ENCODE measurements at regions not wholly inside any gene's neighbourhood (a gene's known extent, or its start where the extent isn't known, plus 50 kb on each side); places are given as distances from the start of the nearest gene placed in this dataset.

GRCh38 chr15:29968895-29969561 is 113.7 kb upstream of the GOLGA8J start:
- CTCF ChIA-PET, result interaction anchor here (1.0 kb wide), 2 partner anchors 67 to 222 kb away, joined by 3 to 5 read pairs; no protein-coding TSS in a partner anchor
- H3K27ac ChIP-seq (ENCODE audit: extremely low read depth, low read depth, low read length), result peak overlapping the region; percentile 68; the same call in 1 of the 2 replicates
- TF ChIP-seq ZNF146 (tag by site-specific recombination; IDR thresholded peaks at IDR 0.05) (no peak), ZNF148 (tag by site-specific recombination; IDR thresholded peaks at IDR 0.05; ENCODE audit: borderline replicate concordance) (no peak), ZNF670 (tag by site-specific recombination; IDR thresholded peaks at IDR 0.05; ENCODE audit: low read depth) (no peak), ZSCAN18 (tag by site-specific recombination; IDR thresholded peaks at IDR 0.05) (no peak), ZBTB20 (tag by site-specific recombination; IDR thresholded peaks at IDR 0.05) (no peak), EGR2 (tag by site-specific recombination; IDR thresholded peaks at IDR 0.05; ENCODE audit: low read depth) (no peak), ZNF121 (tag by site-specific recombination; IDR thresholded peaks at IDR 0.05) (no peak), KLF9 (tag by site-specific recombination; IDR thresholded peaks at IDR 0.05; ENCODE audit: low read depth) (no peak), YY2 (tag by site-specific recombination; IDR thresholded peaks at IDR 0.05) (no peak), ZNF837 (tag by site-specific recombination; IDR thresholded peaks at IDR 0.05) (no peak), ZNF518A (tag by site-specific recombination; conservative IDR thresholded peaks at IDR 0.05; ENCODE audit: low read depth) (no peak), ZSCAN30 (tag by site-specific recombination; IDR thresholded peaks at IDR 0.05) (no peak), BCL6B (tag by site-specific recombination; IDR thresholded peaks at IDR 0.05) (no peak), ZNF792 (tag by site-specific recombination; IDR thresholded peaks at IDR 0.05) (no peak), GLI4 (tag by site-specific recombination; IDR thresholded peaks at IDR 0.05) (no peak), ZNF155 (tag by site-specific recombination; IDR thresholded peaks at IDR 0.05) (no peak)
- no peaks in the 10 kb centered on the region for H3K9me3 ChIP-seq (ENCODE audit: control insufficient read depth, insufficient read depth, low read depth, low read length)
- H3K4me3 ChIP-seq (ENCODE audit: low read depth, low read length), result peak overlapping the region; percentile 53
- POLR2A ChIA-PET, result no interaction called here
- no peaks in the 10 kb centered on the region for H3K36me3 ChIP-seq (ENCODE audit: control insufficient read depth in 2 of 2, insufficient read depth in 1 of 2, low read length in 2 of 2)
- H3K4me1 ChIP-seq (ENCODE audit: control insufficient read depth, insufficient read depth, low read length), result no peaks in the 10 kb centered on the region

Measured in HEK293 (cell line).